ENCODE measurements at regions not wholly inside any gene's neighbourhood (a gene's known extent, or its start where the extent isn't known, plus 50 kb on each side); places are given as distances from the start of the nearest gene placed in this dataset.

DNA sequence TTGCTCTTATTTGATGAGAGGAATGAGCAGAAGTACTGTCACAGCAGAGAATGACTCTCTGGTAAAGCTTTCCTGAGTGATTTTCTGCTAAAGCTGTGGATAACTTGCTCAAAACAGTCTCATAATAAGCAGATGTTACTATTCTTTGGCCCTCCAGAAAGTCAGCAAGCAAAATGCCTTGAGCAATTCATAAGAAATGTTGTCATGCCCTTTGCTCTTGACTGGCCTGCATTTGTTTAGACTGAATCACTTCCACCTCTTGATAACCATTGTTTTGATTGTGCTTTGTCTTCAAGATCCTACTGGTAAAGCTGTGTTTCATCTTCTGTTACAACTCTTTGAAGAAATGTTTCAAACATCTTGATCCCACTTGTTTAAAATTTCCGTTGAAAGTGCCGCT is 457.9 kb upstream of the FOXG1 start:
- TF ChIP-seq POLR2A (IDR thresholded peaks at IDR 0.05; ENCODE audit: extremely low read depth, insufficient read length), result no peak
- TF ChIP-seq, protein P1, sequence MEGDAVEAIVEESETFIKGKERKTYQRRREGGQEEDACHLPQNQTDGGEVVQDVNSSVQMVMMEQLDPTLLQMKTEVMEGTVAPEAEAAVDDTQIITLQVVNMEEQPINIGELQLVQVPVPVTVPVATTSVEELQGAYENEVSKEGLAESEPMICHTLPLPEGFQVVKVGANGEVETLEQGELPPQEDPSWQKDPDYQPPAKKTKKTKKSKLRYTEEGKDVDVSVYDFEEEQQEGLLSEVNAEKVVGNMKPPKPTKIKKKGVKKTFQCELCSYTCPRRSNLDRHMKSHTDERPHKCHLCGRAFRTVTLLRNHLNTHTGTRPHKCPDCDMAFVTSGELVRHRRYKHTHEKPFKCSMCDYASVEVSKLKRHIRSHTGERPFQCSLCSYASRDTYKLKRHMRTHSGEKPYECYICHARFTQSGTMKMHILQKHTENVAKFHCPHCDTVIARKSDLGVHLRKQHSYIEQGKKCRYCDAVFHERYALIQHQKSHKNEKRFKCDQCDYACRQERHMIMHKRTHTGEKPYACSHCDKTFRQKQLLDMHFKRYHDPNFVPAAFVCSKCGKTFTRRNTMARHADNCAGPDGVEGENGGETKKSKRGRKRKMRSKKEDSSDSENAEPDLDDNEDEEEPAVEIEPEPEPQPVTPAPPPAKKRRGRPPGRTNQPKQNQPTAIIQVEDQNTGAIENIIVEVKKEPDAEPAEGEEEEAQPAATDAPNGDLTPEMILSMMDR (IDR thresholded peaks at IDR 0.05; ENCODE audit: low read depth, low read length), result no peak
- TF ChIP-seq, protein P2, sequence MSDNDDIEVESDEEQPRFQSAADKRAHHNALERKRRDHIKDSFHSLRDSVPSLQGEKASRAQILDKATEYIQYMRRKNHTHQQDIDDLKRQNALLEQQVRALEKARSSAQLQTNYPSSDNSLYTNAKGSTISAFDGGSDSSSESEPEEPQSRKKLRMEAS (IDR thresholded peaks at IDR 0.05; ENCODE audit: low read depth, low read length), result no peak
- TF ChIP-seq MYC (IDR thresholded peaks at IDR 0.05; ENCODE audit: low read depth, low read length), result no peak
